Activated CD8-positive, alpha-beta T cell treated with anti-CD3 and anti-CD28 coated beads for 36 hours (primary cell): ENCODE measurements at regions not wholly inside any gene's neighbourhood (a gene's known extent, or its start where the extent isn't known, plus 50 kb on each side); places are given as distances from the start of the nearest gene placed in this dataset.

Source experiments
- ATAC-seq: fragments of 200-7000 bp; cut with Tn5 transposase; one replicate; pipeline ENCODE4 v1.10.0; 2021; ENCODE audit warnings: mild to moderate bottlenecking, moderate library complexity
- CTCF ChIA-PET: fragments of 350-600 bp; sonication (Branson Sonifier 250); formaldehyde crosslinking; loops from one replicate; lab custom pipeline; 2021; ENCODE audit warnings: antibody characterized with exemption; lab: Charles Lee
- POLR2A ChIA-PET: fragments of 350-600 bp; sonication (Branson Sonifier 250); formaldehyde crosslinking; loops from one replicate; lab custom pipeline; 2021; ENCODE audit warnings: antibody characterized with exemption; lab: Charles Lee
- DNase-seq: peaks from one replicate; pipeline ENCODE4 v3.0.0-alpha.2; 2020
- H3K27ac Mint-ChIP-seq: one replicate; pipeline ENCODE4 v1.8.0; 2021; ENCODE audit warnings: mild to moderate bottlenecking, mixed read lengths
- H3K27me3 Mint-ChIP-seq: one replicate; pipeline ENCODE4 v1.8.0; 2021; ENCODE audit warnings: mixed read lengths
- H3K36me3 Mint-ChIP-seq: one replicate; pipeline ENCODE4 v1.8.0; 2021; ENCODE audit warnings: low read depth, mixed read lengths
- H3K4me1 Mint-ChIP-seq: one replicate; pipeline ENCODE4 v1.8.0; 2021; ENCODE audit warnings: low read depth, mixed read lengths
- H3K4me3 Mint-ChIP-seq: one replicate; pipeline ENCODE4 v1.8.0; 2021; ENCODE audit warnings: mild to moderate bottlenecking, moderate library complexity, mixed read lengths
- H3K9me3 Mint-ChIP-seq: one replicate; pipeline ENCODE4 v1.8.0; 2021; ENCODE audit warnings: mixed read lengths
- intact Hi-C: fragments of 100-400 bp; cut with micrococcal nuclease; formaldehyde crosslinking; loops from one replicate; pipeline ENCODE4 v1.10.0; 2022
- TF ChIP-seq, protein P1 (sequence below): fragments of 200-600 bp; IDR thresholded peaks from one replicate; pipeline ENCODE4 v1.8.0; 2022; ENCODE audit warnings: antibody characterized with exemption, mild to moderate bottlenecking

DNA sequence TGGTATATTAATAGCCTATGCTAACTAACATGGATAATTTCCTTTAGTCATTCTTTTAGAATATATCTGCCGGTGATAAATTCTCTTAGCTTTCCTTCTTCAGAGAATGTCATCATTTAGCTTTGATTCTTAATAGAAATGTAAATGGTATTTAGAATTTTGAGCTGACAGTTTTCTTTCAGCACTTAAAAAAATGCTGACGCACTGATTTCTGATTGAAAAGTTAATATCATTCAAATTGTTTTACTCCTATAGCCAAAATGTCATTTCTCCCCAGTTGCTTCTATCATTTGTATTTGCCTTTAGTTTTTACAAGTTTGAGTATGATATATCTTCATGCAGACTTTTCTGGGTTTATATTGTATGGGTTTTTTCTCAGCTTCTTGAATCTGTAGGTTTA is 668.0 kb downstream of the LTN1 start:
- TF ChIP-seq, protein P1, sequence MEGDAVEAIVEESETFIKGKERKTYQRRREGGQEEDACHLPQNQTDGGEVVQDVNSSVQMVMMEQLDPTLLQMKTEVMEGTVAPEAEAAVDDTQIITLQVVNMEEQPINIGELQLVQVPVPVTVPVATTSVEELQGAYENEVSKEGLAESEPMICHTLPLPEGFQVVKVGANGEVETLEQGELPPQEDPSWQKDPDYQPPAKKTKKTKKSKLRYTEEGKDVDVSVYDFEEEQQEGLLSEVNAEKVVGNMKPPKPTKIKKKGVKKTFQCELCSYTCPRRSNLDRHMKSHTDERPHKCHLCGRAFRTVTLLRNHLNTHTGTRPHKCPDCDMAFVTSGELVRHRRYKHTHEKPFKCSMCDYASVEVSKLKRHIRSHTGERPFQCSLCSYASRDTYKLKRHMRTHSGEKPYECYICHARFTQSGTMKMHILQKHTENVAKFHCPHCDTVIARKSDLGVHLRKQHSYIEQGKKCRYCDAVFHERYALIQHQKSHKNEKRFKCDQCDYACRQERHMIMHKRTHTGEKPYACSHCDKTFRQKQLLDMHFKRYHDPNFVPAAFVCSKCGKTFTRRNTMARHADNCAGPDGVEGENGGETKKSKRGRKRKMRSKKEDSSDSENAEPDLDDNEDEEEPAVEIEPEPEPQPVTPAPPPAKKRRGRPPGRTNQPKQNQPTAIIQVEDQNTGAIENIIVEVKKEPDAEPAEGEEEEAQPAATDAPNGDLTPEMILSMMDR, result no peak
- Mint-ChIP-seq H3K9me3 (peaks cover 22% of the 10 kb centered on the region), H3K27ac (no peak overlapping the region), H3K27me3 (no peaks in the 10 kb centered on the region), H3K4me1 (no peaks in the 10 kb centered on the region), H3K4me3 (no peak overlapping the region), H3K36me3 (no peaks in the 10 kb centered on the region)
- POLR2A ChIA-PET, result no interaction called here
- no peak for DNase-seq
- CTCF ChIA-PET, result no interaction called here
- ATAC-seq, result no peak
- intact Hi-C loops, result no loop called here

- H3K27me3 Mint-ChIP-seq, result no peaks in the 10 kb centered on the region
- intact Hi-C loops, result no loop called here
- CTCF ChIA-PET, result no interaction called here
Observed at GRCh38 chr21:28317177-28317950, 675.3 kb downstream of the LTN1 start.

DNA sequence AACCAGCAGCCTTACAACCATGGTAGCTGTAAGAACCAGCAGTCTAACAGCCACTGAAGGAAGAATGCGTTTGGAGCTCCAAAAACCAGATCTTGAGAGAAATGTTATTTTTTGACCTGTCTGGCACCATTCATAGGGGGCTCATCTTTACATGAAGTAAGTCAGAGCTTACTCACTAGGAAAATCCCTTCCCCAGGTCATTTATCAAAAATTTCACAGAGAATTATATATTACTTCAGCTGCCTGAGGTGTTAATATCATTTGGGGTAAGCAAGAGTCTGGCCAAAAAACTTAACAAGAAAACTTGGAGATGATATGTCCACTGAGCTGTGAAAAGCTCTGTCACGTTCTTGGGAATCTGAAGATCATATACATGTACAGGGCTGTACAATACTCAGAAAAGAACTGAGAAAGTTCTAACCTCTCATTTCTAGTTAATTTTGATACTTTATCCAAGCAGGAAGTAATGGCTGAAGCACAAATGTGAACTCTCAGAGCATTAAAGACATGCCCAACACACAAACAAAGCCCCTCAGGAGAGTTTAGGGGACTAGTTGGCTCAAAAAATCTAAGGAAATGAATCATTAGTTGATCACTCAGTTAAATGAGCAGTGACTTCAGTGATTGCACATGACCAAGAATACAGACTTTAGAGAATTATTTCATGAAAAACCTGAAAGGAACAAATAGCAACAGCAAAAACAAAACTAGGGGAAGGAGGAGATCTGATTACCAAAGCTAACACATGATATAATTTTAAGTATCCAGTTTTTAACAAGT is 681.1 kb downstream of the LTN1 start:
- Mint-ChIP-seq H3K9me3 (peaks cover 8% of the 10 kb centered on the region), H3K4me1 (no peaks in the 10 kb centered on the region), H3K27me3 (no peaks in the 10 kb centered on the region), H3K27ac (no peak overlapping the region), H3K36me3 (no peaks in the 10 kb centered on the region), H3K4me3 (no peak overlapping the region)
- ChIA-PET POLR2A (no interaction called here), CTCF (no interaction called here)
- intact Hi-C loops, result no loop called here
- no peak for ATAC-seq
- no peak for DNase-seq
- TF ChIP-seq, protein P1, result no peak

More at GRCh38 chr21:28317177-28317950, 675.3 kb downstream of the LTN1 start:
- Mint-ChIP-seq H3K27ac (no peak overlapping the region), H3K4me1 (no peaks in the 10 kb centered on the region), H3K4me3 (no peak overlapping the region), H3K9me3 (peaks cover 16% of the 10 kb centered on the region), H3K36me3 (no peaks in the 10 kb centered on the region)
- TF ChIP-seq, protein P1, result no peak
- DNase-seq, result no peak
- no peak for ATAC-seq
- POLR2A ChIA-PET, result no interaction called here

DNA sequence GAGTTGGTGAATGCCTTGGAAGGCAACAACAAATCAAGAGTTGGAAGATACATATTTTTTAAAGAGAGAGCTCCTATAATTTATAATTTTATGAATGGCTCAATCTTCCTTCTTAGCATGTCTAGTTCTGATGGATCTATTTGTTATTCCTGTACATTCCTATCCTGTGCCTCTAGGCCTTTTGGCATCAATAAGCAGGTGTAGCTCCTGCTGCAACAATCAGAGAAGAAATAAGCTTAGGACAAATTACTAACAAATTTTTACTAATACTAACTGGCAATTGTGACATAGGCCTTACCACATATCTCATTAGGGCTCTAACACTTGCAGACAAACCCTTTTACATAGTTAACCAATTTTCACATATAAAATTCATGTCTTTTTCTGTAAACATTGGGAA is 682.0 kb downstream of the LTN1 start:
- Mint-ChIP-seq H3K36me3 (no peaks in the 10 kb centered on the region), H3K4me3 (no peak overlapping the region), H3K27ac (no peak overlapping the region), H3K4me1 (no peaks in the 10 kb centered on the region), H3K9me3 (peaks cover 8% of the 10 kb centered on the region), H3K27me3 (no peaks in the 10 kb centered on the region)
- TF ChIP-seq, protein P1, result no peak
- intact Hi-C loops, result no loop called here
- POLR2A ChIA-PET, result no interaction called here
- DNase-seq (no peak), ATAC-seq (no peak)
- CTCF ChIA-PET, result no interaction called here

GRCh38 chr21:28310171-28310685 is 682.4 kb downstream of the LTN1 start:
- Mint-ChIP-seq H3K9me3 (peaks cover 8% of the 10 kb centered on the region), H3K27ac (no peak overlapping the region), H3K4me3 (no peak overlapping the region), H3K36me3 (no peaks in the 10 kb centered on the region), H3K4me1 (no peaks in the 10 kb centered on the region), H3K27me3 (no peaks in the 10 kb centered on the region)
- DNase-seq, result no peak
- intact Hi-C loops, result no loop called here
- ChIA-PET CTCF (no interaction called here), POLR2A (no interaction called here)
- TF ChIP-seq, protein P1, result no peak
- ATAC-seq, result no peak
